HG02798 (cell line): ENCODE measurements at regions not wholly inside any gene's neighbourhood (a gene's known extent, or its start where the extent isn't known, plus 50 kb on each side); places are given as distances from the start of the nearest gene placed in this dataset.
"Not testable (repeated sequence)": the region's sequence is repeated elsewhere in the genome, so short reads cannot be mapped to it uniquely, and the experiment has no call there.

Source experiments
- ATAC-seq: cut with Tn5 transposase; IDR thresholded peaks from one replicate; pipeline ENCODE4 v1.9.1; 2021; ENCODE audit warnings: mild to moderate bottlenecking; ENCODE audit not compliant: unreplicated experiment, poor library complexity

- ATAC-seq: no peak
These were observed 73.9 kb upstream of the UXS1 start for GRCh38 chr2:106267997-106268396.

GRCh38 chr2:106261871-106262321, 67.8 kb upstream of the UXS1 start:
- ATAC-seq: no peak

DNA sequence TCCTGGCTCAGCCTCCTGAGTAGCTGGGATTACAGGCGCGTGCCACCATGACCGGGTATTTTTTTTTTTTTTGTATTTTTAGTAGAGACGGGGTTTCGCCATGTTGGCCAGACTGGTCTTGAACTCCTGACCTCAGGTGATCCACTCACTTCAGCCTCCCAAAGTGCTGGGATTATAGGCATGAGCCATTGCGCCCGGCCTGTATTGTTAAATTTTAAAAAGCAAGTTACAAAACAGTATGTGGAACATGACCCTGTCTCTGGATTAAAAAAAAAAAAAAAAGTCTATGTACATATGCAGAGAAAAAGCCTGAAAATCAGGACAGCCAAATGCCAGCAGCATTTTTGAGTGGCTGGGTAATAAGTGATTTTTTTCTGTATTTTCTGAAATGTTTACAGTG, 64.8 kb upstream of the UXS1 start:
- not testable (repeated sequence) for ATAC-seq

- no peak for ATAC-seq
These were observed 63.7 kb upstream of the UXS1 start for GRCh38 chr2:106257830-106258229.

DNA sequence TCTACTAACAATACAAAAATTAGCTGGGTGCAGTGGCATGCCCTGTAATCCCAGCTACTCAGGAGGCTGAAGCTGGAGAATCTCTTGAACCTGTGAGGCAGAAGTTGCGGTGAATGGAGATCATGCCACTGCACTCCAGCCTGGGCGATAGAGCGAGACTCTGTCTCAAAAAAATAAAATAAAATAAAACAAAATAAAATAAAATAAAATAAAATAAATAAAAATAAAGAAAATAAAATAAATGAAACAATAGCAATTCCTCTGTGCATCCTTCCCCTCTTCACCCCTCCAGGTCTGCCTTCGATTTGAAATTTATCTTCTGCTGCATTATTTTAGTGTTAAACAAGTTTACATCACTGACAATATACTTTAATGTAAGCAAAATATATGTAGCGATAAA, 63.0 kb upstream of the UXS1 start:
- no peak for ATAC-seq

GRCh38 chr2:106249157-106249828, 55.2 kb upstream of the UXS1 start:
- ATAC-seq: peak; percentile 40

DNA sequence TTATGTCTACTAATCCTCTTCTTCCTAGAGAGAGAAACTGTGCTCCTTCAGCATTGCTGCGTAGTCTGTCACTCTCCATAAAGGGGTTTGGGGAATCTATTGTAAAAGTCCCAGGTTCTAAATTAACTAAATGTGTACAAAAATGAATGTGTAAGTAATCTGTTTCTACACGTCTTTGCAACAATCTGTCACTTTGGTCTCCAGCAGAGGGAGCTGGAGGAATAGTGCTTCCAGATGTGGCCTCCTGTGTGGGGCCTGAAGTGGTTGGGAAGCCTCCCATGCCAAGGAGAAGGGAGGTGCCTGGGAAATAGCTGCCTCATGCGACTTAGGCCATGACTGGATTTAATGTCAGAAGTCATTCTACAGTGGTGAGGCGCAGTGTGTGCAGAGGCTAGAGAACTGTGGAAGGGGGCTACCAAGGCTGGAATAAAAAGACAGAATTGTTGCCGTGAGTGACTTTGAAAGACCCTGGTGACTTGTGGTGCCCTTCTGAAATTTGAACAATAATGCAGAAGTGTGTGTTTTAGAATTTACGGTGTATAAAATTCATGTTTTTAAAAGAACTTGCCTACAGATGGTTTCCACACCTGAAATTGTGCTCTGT, 54.5 kb upstream of the UXS1 start:
- ATAC-seq: peak; percentile 73
